GM10266 (cell line): ENCODE measurements at regions not wholly inside any gene's neighbourhood (a gene's known extent, or its start where the extent isn't known, plus 50 kb on each side); places are given as distances from the start of the nearest gene placed in this dataset.

Experiments used
- DNase-seq: peaks from one replicate; pipeline ENCODE4 v3.0.0; 2012; ENCODE audit errors: extremely low spot score
- TF ChIP-seq, protein P1 (sequence below): IDR thresholded peaks from 2 replicates; pipeline ENCODE4 v1.5.1; 2012; ENCODE audit warnings: mild to moderate bottlenecking, low read depth; ENCODE audit not compliant: control insufficient read depth, insufficient read depth; ENCODE audit errors: missing control alignments

DNA sequence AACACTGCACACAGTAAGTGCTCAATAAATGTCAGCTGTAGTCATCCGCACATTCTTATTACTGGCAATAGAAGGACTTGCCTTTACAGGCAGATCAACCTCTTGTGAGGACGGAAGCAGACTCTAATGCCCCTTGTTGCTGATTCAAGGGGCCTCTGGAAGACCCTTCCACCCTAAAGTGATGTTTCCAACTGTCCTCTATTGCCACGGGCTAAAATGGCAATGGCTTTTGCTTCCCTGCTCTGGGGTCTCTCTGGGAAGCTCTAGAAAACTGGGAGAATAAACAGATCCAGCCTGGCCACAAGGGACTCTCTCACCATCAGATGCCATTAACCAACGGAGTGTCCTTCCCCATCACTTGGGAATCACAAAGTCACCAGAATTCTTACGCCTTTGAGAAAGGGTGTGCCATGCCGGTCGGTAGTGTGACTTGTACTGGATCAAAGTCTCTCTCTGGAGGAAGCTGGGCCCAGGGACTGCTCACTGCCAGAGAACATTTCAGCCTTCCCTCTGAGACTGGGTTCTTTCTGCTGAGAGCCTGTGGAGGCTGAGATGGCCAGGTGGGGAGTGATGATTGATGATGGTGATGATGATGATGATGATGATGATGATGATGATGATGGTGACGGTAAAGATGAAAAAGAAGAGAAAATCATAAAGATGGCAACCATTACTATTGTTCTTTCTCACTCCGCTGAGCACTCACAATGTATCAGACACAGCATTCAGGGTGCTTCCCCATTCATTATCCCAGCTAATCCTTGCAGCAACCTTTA, 146.8 kb downstream of the CYLD start:
- DNase-seq, result no peak
- TF ChIP-seq, protein P1, sequence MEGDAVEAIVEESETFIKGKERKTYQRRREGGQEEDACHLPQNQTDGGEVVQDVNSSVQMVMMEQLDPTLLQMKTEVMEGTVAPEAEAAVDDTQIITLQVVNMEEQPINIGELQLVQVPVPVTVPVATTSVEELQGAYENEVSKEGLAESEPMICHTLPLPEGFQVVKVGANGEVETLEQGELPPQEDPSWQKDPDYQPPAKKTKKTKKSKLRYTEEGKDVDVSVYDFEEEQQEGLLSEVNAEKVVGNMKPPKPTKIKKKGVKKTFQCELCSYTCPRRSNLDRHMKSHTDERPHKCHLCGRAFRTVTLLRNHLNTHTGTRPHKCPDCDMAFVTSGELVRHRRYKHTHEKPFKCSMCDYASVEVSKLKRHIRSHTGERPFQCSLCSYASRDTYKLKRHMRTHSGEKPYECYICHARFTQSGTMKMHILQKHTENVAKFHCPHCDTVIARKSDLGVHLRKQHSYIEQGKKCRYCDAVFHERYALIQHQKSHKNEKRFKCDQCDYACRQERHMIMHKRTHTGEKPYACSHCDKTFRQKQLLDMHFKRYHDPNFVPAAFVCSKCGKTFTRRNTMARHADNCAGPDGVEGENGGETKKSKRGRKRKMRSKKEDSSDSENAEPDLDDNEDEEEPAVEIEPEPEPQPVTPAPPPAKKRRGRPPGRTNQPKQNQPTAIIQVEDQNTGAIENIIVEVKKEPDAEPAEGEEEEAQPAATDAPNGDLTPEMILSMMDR, result no peak

DNA sequence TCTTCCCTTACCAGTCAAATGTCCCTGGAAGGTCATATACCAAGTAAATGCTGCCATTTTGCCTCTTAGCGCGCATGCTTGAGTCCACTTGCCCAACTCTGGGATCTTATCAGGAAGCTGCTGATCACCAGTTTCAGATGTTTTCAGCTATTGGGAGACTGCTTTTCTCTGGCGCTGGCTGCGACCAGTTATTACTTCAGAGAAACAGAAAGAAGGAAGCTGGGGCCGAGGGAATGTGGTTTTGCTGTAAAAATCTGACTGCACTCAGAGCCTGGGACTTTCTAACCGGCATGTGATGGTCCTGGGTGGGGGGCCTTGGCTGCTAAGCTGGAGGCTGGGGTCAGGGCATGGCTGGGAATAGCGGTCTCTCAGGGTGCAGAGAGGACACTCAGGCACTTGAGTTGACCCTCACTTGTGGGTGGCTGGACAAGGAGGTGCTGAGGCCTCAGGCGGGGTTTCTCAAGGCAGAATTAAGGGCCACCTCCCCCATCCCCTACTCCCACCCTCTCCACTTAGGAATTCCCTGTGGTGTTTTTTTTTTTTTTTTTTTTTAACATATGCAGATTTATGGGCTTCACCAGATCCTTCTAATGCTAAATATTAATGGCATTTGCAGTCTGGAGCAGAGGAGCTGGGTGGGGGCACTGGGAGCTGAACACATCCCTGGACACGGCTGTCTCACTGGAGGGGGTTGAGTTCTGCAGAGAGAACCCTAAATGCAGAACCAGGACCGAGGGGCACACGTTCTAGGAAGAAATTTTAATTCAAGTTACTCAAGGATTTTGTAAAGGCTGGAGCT, 145.8 kb downstream of the CYLD start:
- TF ChIP-seq, protein P1, result no peak
- DNase-seq, result no peak

DNA sequence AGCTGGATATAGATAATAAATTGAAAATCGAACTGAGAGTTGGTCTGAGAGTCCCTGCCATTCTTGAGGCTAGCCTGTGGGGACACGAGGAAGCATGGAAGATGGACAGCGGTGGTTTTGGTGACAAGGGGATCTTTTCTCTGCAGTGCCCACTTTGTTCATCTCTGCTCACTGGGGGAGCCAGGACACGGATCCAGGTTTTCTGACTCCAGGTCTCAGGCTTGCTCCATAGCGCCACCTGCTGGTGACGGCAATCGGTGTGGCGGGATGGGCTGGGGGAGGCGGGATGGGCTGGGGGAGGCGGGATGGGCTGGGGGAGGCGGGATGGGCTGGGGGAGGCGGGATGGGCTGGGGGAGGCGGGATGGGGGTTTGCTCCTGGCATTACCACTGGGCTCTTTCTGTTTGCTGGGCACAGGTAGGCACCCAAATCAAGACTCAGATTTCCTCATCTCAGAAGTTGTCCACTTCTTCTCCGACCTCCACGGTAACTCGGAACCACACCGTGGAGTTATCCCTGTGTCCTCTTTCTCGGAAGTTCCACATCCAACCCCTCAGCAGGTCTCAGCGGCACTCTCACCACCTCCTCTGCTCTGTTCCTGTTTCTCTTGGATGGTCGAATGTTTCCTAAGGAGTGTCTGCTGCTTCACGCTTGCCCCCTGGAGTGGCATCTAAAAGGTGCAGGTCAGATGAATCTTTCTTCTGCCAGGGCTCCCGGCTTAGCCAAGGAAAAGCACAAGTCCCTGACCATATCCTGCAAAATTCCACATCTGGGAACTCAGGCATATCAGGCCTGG, 142.4 kb downstream of the CYLD start:
- DNase-seq, result peak; percentile 58
- TF ChIP-seq, protein P1, result peak; percentile 60

DNA sequence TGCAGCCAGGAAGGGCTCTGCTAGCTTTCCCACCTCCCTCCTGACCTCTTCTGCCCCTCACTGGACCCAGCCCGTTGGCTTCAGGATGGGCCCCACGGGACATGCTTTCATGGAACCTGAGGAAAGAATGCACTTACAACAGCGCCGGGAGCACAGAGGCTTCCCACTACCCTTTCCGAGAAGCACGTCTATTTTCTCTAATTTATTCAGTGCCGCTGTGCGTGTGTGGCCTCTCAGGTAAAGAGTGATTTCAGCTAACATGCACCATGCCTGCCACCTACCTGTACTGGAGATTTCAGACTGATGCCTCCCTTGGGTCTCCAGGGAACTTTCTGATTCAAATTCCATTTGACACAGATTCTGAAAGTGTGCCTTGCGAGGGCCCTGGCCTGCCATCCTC, 140.1 kb downstream of the CYLD start:
- TF ChIP-seq, protein P1, result no peak
- no peak for DNase-seq

DNA sequence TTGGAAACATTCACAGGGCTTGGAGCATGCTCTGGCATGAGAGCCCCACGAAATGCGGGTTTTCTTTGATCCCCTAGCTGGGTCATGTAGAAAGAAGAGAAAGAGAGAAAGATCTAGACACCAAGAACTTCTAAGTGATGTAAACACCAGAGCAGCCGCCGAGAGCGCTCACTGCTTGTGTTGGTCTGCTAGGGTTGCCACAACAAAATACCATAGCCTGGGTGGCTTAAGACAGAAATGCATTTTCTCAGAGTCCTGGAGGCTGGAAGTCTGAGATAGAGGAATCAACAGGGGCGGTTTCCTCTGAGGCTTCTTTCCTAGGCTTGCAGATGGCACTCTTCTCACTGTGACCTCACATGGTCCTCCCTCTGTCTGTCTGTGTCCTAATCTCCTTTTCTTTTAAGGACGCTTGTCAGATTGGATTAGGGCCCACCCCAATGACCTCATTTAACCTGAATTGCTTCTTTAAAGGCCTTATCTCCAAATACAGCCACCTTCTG, 139.5 kb downstream of the CYLD start:
- TF ChIP-seq, protein P1, result no peak
- no peak for DNase-seq

DNA sequence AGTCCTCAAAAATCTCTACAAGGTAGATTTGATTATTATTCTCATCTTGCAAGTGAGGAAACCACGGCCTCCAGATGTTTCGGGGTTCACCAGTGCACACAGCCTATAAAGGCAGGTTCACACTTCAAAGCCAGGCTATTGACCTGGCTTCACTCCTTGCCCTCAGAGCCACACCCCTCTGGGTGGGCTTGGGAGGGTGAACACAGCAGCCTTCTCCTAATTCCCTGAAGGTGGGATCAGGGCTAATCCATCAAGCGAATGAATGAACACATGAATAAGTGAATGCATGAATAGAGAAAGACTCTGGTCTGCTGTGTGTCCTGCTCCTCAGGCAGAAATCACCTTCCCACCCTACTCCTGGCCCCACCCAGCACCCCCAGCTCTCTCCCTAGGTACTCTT, 139.0 kb downstream of the CYLD start:
- no peak for DNase-seq
- TF ChIP-seq, protein P1, result no peak
